Liver (tissue), 3 donors: ENCODE measurements at regions not wholly inside any gene's neighbourhood (a gene's known extent, or its start where the extent isn't known, plus 50 kb on each side); places are given as distances from the start of the nearest gene placed in this dataset.

ENCODE experiments used
- EGR1 ChIP-seq, 2 donors: IDR thresholded peaks; 2 replicates each; pipeline ENCODE4 v1.6.1; 2016 to 2018; ENCODE audit warnings: antibody characterized with exemption in 2 of 2, low read depth in 2 of 2
- GABPA ChIP-seq, 2 donors: IDR thresholded peaks in 1 of 2; conservative IDR thresholded peaks in 1 of 2; 2 replicates each; pipeline ENCODE4 v1.6.1; 2016; ENCODE audit warnings: antibody characterized with exemption in 2 of 2, mild to moderate bottlenecking in 1 of 2, moderate library complexity in 1 of 2
- MAX ChIP-seq: IDR thresholded peaks from 2 replicates; pipeline ENCODE4 v1.6.1; 2016; ENCODE audit warnings: antibody characterized with exemption
- RAD21 ChIP-seq, 2 donors: IDR thresholded peaks; 2 replicates each; pipeline ENCODE4 v1.6.1; 2016; ENCODE audit warnings: antibody characterized with exemption in 2 of 2, mild to moderate bottlenecking in 2 of 2
- RXRA ChIP-seq, 2 donors: IDR thresholded peaks; 2 replicates each; pipeline ENCODE4 v1.6.1; 2017 to 2018; ENCODE audit warnings: antibody characterized with exemption in 2 of 2, mild to moderate bottlenecking in 1 of 2
- SP1 ChIP-seq: IDR thresholded peaks from 2 replicates; pipeline ENCODE4 v1.6.1; 2018; ENCODE audit warnings: antibody characterized with exemption, mild to moderate bottlenecking
- TAF1 ChIP-seq: conservative IDR thresholded peaks from 2 replicates; pipeline ENCODE4 v1.6.1; 2016; ENCODE audit warnings: antibody characterized with exemption, mild to moderate bottlenecking
- YY1 ChIP-seq: IDR thresholded peaks from 2 replicates; pipeline ENCODE4 v1.6.1; 2016; ENCODE audit warnings: antibody characterized with exemption, mild to moderate bottlenecking
- TF ChIP-seq, protein P1 (sequence below): fragments of 150-350 bp; IDR thresholded peaks from 2 replicates; pipeline ENCODE4 v1.5.1; 2017; ENCODE audit warnings: improper control_type of control experiment, low read depth, low read length; ENCODE audit not compliant: missing input control
- TF ChIP-seq, protein P2 (sequence below): IDR thresholded peaks from 2 replicates; pipeline ENCODE4 v1.6.1; 2016; ENCODE audit warnings: antibody characterized with exemption, mild to moderate bottlenecking
- TF ChIP-seq, protein P3 (sequence below): IDR thresholded peaks from 2 replicates; pipeline ENCODE4 v1.6.1; 2016; ENCODE audit warnings: antibody characterized with exemption
- donor health status: healthy.
- donor health status: healthy.

DNA sequence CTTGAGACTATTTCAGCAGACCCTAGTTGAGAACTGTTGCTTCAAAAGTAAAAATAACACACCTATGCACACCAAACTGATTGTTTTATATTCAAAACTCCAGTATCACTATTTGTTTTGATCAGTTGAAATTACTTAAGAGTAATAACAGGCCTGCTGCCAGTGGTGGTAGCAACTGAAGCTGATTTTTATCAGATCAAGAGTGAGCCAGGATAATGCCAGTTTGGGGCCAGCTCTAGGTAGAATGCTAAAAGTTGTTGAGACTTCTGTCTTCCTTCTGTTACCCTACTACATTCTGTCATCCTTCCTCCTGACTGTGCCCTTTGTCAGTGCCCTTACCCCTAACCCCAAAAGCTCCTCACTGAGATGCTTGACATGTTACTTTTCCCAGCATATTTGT lies 228.7 kb upstream of the SPRY1 start:
- TF ChIP-seq, protein P1, sequence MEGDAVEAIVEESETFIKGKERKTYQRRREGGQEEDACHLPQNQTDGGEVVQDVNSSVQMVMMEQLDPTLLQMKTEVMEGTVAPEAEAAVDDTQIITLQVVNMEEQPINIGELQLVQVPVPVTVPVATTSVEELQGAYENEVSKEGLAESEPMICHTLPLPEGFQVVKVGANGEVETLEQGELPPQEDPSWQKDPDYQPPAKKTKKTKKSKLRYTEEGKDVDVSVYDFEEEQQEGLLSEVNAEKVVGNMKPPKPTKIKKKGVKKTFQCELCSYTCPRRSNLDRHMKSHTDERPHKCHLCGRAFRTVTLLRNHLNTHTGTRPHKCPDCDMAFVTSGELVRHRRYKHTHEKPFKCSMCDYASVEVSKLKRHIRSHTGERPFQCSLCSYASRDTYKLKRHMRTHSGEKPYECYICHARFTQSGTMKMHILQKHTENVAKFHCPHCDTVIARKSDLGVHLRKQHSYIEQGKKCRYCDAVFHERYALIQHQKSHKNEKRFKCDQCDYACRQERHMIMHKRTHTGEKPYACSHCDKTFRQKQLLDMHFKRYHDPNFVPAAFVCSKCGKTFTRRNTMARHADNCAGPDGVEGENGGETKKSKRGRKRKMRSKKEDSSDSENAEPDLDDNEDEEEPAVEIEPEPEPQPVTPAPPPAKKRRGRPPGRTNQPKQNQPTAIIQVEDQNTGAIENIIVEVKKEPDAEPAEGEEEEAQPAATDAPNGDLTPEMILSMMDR: no peak
- TF ChIP-seq MAX: no peak
- TF ChIP-seq GABPA (IDR thresholded peaks at IDR 0.05 in 1 of 2, conservative IDR thresholded peaks at IDR 0.05 in 1 of 2): no peak
- TF ChIP-seq RAD21 (IDR thresholded peaks at IDR 0.05): no peak
- no peak for TF ChIP-seq RXRA (IDR thresholded peaks at IDR 0.05)
- no peak for TF ChIP-seq TAF1
- TF ChIP-seq, protein P2, sequence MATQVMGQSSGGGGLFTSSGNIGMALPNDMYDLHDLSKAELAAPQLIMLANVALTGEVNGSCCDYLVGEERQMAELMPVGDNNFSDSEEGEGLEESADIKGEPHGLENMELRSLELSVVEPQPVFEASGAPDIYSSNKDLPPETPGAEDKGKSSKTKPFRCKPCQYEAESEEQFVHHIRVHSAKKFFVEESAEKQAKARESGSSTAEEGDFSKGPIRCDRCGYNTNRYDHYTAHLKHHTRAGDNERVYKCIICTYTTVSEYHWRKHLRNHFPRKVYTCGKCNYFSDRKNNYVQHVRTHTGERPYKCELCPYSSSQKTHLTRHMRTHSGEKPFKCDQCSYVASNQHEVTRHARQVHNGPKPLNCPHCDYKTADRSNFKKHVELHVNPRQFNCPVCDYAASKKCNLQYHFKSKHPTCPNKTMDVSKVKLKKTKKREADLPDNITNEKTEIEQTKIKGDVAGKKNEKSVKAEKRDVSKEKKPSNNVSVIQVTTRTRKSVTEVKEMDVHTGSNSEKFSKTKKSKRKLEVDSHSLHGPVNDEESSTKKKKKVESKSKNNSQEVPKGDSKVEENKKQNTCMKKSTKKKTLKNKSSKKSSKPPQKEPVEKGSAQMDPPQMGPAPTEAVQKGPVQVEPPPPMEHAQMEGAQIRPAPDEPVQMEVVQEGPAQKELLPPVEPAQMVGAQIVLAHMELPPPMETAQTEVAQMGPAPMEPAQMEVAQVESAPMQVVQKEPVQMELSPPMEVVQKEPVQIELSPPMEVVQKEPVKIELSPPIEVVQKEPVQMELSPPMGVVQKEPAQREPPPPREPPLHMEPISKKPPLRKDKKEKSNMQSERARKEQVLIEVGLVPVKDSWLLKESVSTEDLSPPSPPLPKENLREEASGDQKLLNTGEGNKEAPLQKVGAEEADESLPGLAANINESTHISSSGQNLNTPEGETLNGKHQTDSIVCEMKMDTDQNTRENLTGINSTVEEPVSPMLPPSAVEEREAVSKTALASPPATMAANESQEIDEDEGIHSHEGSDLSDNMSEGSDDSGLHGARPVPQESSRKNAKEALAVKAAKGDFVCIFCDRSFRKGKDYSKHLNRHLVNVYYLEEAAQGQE: no peak
- TF ChIP-seq EGR1 (IDR thresholded peaks at IDR 0.05; ENCODE audit: low read depth in 2 of 2): no peak
- TF ChIP-seq, protein P3, sequence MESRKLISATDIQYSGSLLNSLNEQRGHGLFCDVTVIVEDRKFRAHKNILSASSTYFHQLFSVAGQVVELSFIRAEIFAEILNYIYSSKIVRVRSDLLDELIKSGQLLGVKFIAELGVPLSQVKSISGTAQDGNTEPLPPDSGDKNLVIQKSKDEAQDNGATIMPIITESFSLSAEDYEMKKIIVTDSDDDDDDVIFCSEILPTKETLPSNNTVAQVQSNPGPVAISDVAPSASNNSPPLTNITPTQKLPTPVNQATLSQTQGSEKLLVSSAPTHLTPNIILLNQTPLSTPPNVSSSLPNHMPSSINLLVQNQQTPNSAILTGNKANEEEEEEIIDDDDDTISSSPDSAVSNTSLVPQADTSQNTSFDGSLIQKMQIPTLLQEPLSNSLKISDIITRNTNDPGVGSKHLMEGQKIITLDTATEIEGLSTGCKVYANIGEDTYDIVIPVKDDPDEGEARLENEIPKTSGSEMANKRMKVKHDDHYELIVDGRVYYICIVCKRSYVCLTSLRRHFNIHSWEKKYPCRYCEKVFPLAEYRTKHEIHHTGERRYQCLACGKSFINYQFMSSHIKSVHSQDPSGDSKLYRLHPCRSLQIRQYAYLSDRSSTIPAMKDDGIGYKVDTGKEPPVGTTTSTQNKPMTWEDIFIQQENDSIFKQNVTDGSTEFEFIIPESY: no peak
- TF ChIP-seq YY1: no peak
- TF ChIP-seq SP1: no peak
